Posterior cingulate gyrus (tissue), 11 donors: ENCODE measurements at regions not wholly inside any gene's neighbourhood (a gene's known extent, or its start where the extent isn't known, plus 50 kb on each side); places are given as distances from the start of the nearest gene placed in this dataset.
A peak's percentile ranks its signal among the peaks of the same experiment; 100 is the strongest.

Source experiments
- DNase-seq, 10 donors: peaks; one replicate each; pipeline versions ENCODE4 v3.0.0 to v3.0.0-alpha.2; 2020 to 2021; ENCODE audit warnings: mixed read lengths in 3 of 10
- intact Hi-C: fragments of 100-400 bp; cut with DNase I; formaldehyde crosslinking; loops from one replicate; pipeline ENCODE4 v1.15.1; 2023

DNA sequence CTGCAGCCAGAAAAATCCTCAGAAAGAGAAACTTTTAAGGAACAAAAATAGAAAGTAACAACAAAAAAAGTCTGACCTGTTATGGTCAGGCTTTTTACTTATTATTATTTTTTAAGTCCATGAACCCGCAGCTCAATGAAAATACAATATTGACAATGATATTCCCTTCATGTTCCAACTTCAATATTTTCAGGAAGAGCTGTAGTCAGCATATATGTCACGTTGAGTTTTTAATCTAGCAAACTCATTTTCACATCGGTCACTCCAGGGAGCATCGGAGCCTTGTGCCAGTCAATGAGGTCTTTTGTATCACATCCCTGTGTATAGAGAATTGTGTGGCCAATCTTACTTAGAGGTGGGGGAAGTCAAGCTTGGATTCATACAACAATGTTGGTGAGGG lies 568.4 kb upstream of the GCFC2 start:
- intact Hi-C loops: no loop called here
- DNase-seq: no peak

DNA sequence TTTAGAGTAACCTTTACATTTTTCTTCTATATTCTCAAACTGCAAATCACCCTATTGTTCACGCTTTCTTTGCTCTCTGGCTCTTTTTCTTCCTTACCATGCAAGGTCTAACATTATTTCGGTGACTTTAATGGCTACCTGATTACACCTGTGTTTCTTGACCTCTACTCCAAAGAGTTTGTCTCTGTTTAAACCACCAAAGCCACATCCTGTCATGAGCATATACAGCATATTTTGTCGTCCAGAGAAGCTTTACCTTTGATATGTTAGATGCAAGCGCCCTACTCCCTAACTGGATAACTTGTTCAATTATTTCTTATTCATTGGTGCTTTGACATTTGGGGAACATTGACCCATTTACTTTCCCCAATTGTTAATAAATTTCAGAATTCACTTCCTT lies 565.1 kb upstream of the GCFC2 start:
- DNase-seq: no peak
- intact Hi-C loops: no loop called here

DNA sequence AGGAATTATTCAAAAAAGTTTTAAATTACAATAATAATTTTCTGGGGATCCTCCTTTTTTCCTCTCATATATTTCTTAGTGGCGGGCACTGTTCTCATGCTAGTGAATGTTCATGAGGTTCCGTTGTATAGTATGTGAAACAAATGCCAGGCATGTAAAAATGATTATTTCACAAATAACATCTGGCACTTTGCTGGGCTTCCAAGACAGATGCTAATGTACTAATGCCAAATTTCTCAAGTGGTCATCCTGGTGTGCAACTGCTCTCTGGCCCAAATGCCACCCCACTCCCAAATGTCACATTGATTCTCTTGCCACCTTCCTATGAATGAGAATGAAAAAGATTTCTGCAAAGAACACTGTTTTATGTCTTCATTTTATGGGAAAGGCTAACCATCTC lies 564.0 kb upstream of the GCFC2 start:
- no peak for DNase-seq
- intact Hi-C loops: no loop called here

DNA sequence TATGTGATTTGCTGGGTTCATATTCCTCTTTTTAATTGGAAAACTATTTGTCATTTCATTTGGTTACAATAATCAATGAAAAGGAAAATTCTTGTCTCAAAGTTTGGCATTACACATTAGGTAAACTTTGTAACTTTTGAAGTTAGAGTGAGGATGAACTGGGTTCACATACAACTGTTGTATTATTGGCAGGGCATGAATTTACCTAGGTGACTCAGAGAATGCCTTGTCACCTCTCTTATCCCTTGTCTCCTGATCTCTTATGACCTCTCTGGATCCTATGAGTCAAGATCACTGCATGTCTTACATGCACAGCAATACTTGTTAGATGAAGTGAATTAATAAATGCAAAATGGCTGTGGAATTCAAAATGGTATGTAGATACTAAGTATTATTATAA lies 563.4 kb upstream of the GCFC2 start:
- intact Hi-C loops: no loop called here
- no peak for DNase-seq

DNA sequence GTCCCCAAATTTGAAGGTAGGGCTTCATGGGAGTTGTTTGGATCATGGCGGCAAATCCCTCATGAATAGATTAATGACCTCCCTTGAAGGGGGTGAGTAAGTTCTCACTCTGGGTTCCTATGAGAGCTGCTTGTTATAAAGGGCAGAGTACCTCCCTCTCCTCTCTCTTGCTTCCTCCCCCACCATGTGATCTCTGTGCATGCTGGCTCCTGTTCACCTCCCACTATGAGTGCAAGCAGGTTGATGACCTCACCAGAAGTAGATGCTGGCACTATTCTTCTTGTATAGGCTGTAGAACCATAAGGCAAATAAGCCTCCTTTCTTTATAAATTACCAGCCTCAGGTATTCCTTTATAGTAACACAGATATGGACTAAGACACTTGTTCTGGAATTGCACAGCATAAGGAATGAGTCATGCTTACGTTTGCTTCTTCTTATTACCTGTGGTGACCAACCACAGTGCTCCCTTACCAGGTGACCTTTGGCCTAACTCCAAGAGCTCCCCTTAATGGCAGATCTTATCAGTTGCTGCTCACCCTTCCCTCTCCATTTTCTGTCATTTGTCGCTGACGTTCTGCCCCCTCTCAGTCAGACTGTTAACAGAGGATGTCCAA lies 559.5 kb upstream of the GCFC2 start:
- intact Hi-C loops: no loop called here
- no peak for DNase-seq

DNA sequence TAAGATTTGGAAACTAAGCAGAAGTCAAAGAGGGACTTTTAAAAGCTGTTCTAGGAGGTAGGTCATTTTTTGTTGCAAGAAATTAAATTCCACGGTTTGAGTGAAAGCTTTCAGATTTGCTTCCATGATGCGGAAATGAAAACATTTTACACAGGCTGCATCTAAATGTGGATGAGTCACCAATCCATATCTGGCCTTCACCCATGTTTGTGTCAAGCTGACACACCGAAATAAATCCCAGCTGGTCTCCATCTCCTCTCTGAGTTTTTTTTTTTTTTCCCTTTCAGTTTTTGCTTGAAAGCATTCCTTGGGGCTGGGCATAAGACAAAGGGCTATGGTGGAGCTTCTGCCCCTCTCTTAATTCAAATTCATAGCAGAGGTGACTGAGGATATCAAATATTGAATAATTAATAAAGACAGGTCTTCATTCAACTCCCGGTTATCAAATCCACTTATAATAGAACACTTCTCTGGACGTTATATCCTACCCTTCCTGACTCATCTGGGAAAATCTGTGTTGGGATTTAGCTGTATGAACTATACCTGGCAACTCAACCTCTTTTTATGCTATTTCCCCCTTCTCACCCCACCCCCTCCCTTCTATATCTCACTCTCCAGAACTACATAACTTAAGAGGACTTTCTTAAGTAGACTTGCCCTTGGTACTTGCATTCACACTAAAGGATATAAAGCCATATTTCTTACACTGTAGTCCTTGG lies 558.3 kb upstream of the GCFC2 start:
- DNase-seq: no peak
- intact Hi-C loops: no loop called here

DNA sequence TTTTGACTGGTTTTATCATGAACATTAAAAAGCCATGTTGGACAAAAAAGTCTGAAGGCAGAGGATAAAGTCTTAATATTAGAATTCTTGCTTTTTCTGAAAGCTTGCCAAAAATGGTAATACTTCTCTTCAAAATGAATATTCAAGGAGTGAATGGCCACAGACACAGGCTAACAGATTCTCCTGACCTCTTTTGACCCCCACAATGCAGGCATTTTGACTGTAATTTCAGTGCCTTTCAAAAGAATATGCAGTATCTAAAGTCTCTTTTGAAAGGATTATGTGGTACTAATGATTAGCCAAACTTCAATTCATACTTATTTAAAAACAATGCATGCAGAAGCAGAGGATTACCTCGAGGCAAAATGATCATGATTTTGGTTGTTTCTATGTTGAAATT lies 557.8 kb upstream of the GCFC2 start:
- no peak for DNase-seq
- intact Hi-C loops: no loop called here

DNA sequence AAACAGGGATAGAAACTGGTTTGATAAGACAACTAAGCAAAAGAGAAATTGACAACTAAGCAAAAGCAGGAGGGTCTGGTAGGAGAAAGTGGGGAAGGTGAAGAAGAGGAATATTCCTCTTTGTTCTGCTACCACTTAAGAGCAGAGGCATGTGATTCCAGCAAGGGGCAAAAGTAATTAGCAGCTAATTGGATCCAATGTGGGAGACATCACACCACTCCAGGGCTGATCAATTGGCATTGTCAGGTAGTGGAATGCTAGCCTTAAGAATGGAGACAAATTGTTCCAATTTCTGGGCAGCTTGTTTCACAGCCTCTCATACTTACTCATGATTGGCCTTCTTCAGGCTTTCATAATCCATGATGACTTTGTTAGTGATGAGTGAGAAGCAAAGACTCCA lies 547.1 kb upstream of the GCFC2 start:
- no peak for DNase-seq
- intact Hi-C loops: no loop called here

DNA sequence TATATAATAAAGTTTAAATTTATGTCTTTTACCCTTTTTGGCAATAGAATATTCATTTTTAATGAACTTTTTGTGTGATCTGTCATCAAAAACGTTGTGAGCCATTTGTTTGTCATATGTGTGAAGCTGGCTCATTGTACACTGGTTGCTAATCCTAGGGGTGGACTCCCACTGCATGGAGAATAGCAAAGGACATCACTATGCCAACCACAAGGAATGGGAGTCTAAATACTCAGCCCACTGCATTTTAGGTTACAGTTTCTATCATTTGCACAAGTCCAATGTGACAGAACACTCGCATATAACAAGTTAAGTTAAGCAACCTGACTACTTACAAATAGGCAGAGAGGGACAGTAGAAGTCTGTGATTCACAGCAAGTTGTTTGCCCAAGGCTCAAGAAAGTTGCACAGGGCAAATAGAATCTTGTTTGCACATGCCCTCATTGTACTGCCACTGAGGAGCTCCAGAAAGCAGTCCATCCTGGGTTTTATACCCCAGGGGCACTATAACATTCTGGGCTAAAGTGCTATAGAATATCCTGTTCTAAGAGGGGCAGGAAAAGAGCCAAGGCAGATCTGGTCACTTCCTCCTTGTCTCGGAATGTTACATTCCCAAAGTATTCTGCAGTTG lies 545.9 kb upstream of the GCFC2 start:
- intact Hi-C loops: no loop called here
- DNase-seq: no peak

DNA sequence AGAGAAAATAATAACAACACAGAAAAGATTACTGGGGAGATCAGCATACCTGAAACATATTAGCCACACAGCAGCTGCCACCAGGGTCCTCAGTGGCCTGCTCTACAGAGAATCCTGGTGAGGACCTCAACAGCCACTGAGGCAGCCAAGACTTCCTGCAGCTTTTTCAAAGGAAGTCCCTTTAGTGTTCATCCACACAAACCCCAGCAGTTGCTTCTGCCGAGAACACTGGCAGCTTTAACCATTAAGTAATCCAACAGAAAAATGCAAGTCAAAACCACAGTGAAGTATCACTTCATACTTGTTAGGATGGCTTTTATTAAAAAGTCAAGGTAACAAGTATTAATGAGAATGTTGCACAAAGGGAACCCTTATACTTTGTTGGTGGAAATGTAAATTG lies 542.0 kb upstream of the GCFC2 start:
- intact Hi-C loops: no loop called here
- DNase-seq: no peak

DNA sequence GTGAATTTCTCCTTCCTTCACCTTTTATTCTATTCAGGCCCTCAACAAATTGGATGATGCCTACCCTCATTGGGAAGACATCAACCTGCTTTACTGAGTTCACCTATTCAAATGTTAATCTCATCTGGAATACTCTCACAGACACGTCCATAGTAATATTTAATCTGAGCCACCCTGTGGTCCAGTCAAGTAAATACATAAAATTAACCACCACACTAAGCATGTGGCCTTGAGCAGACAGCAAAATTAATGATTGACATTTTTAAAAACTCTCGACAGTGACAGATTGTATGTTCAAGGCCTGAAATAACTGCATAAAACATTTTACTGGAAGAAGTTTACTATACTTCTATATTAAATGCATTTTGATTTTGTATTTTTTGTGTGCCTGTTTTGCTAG lies 540.6 kb upstream of the GCFC2 start:
- no peak for DNase-seq

DNA sequence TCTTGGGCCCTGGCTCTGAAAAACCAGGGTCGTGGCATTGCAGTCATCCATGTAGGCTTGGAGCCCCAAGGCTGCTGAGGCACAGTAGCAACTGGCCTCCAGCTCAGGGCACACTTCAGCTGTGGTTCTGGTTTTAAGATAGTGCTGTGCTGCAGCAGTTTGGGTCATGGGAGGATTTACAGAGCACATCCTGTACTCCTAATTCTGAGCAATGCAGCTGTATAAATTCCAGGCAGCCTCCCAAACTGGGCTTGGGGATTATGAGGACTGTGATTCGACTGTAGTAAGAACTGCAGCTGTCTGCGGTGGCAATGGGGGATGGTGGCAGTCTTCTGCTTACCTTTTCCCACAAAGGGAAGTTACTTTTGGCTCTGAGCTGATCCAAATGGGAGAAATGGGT lies 536.3 kb upstream of the GCFC2 start:
- DNase-seq: no peak
- intact Hi-C loops: no loop called here

More for the DNA sequence above, 540.6 kb upstream of the GCFC2 start:
- intact Hi-C loops: no loop called here

DNA sequence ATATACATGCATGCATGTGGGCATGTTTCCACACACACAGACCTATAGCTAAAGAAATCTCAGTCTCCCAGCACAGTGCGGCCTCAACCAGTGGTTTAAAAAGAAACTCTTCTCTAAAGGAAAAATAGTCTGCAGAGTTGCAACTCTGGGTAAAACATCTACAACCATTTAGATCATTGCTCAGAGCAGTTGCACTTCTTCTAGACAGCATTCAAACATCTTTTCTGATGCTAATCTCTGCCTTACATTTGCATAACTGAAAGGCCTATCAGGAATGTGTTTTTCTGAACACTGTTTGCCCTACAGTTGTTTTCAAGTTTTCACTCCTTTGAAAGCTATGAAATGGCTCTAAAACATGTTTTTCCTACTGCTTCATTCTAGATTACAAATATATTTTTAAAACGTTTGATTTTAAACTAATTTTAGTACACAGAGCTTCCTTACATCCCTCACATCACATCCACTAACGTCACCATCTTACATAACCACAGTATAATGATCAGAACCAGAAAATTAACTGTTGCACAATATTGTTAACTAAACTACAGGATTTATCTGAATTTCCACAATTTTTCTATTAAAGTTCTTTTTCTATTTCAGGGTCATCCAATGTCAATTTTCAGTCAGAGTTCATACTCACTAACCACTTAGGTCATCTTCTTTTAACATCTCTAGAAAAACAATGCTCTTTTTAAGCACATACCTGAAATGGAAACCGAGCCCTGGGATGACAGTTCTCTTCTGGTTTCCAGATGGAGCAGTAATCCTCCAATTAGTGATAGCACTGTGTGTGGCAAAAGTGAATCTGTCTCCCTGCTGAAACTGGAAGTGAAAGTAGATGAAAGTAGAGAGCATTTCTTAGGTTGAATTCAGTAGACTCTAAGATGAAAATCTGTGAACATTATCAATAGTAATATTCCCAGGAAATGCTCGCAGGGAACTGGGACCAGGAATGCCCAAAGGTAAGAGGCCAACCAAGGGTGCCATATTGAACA lies 501.6 kb upstream of the GCFC2 start:
- no peak for DNase-seq
- intact Hi-C loops: no loop called here

DNA sequence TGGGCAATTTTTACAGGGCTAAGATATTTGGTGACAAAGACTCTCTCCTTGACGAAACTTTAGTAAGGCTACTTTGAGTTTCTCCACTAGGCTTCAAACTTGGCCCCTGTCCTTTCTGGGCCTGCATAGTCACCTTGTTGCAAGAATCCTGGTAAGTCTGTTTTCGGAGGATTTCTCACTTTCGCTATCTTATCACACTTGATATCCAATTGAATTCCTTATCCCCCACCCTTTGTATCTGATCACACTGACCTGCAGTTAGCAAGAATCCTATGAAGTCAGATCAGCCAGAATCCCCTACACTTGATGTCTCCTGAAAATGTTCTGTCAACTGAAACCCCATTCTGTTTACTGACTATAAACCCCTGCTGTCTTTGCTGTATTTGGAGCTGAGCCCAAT lies 499.8 kb upstream of the GCFC2 start:
- intact Hi-C loops: no loop called here
- no peak for DNase-seq

DNA sequence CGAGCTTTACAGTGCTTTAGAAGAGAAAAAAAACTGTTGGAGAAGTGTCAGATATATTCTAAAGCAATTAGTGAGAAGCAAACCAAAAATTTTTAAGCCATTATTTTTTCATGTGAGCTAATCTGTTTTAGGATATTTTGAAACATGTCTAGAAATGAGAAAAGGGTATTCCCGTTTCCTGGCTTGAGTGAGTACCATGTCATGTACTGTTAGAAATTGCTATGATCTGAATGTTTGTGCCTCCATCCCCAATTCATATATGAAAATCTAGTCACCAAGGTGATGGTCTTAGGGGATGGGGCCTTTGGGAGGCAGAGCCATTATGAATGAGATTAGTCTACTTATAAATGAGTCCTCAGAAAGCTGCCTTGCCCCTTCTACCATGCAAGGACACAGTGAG lies 493.3 kb upstream of the GCFC2 start:
- no peak for DNase-seq
- intact Hi-C loops: no loop called here

DNA sequence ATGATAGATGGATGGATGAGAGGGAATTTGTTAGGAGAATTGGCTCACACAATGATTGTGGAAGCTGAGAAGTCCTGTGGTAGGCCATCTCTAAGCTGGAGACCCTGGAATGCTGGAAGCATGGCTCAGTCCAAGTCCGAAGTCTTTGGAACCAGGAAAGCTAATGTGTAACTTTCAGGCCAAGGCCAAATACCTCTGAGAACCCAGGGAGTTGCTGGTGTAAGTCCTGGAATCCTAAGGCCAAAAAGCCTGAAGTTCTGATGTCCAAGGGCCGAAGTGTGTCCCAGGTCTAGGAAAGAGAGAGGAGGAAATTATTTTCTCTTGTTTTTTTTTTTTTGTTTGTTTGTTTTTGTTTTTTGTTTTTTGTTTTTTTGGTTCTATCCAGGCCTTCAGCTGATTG lies 492.2 kb upstream of the GCFC2 start:
- no peak for DNase-seq
- intact Hi-C loops: no loop called here

DNA sequence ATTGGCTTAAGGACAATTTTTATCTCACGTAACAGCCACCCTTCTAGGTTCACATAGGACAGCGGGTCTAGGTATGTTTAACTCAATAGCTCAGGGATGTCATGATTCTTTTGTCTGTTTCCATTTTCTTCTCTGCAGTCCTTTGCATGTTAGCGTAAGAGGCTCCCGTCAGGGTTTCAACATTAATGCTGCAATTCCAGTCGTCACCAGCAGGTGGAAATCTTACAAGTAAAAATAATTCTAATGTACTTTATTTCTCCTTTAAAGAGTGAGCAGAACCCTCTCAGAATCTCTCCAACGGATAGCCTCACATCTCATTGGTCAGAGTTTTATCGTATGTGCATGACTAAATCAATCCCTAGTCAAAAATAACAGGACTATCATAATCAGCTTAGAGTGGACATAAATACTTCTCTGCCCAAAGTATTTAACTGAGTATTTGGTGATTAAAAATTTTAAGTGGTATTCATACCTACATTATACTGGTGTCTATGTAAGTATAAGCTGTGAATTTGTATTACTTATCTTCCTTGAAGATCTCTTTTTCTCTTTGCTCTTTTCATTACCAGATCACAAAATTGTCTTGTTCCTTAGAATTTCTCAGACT lies 487.2 kb upstream of the GCFC2 start:
- intact Hi-C loops: loop anchor here (5.0 kb wide), 1 partner anchor 399 kb away; no protein-coding TSS in a partner anchor
- peak in 3 of 10 donors; percentile 20 to 57 (median 56) for DNase-seq

DNA sequence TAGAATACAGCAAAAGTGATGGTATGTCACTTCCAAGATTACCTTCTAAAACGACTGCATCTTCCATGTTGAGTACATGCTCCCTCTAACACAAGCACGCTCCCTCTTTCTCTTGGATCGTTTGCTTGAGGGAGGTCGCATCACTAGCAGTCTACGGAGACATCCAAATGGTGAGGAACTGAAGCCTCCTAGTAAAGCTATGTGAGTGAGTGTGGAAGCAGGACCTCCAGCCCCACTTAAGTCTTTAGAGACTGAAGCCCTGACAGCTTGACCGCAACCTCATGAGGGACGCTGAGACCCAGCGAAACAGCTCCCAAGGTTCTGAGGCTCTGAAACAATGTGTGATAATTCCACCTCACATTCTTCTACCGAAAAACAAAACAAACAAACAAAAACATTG lies 486.7 kb upstream of the GCFC2 start:
- no peak for DNase-seq
- intact Hi-C loops: loop anchor here (5.0 kb wide), 1 partner anchor 400 kb away; no protein-coding TSS in a partner anchor

DNA sequence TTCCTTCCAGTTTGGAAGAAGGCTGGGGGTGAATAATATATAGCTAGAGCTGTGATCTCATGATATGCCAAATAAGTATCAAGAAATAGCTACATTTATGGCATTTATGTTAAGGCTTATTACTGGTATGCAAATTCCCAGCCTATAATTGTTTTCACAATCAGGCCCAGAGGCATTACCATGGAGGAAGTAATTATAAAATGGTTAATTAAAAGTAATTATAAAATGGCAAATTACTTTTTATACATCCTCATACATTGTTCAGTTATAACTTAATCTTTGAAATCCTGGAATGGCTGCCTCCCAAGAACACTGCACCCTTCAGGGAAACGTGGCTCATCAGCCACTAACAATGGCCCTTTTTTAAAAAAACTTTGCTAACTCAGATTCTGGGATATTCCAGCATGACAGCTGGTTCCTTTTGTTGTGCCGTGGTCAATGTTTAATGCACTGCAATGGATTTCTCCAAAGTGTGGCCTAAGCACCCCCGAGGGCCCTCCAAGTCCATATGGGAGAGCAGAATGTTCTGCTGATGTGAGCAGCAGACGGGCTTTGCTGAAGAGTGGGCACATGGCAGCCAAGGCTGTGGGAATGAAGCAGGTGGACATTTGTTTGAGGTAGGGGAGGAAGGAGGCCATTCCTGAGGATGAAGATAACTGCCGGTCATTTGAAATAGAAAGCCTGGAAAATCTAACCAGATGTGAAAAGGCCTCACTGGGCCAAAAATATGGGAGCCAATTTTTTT lies 483.5 kb upstream of the GCFC2 start:
- intact Hi-C loops: no loop called here
- peak in 1 of 10 donors; percentile 34 for DNase-seq

DNA sequence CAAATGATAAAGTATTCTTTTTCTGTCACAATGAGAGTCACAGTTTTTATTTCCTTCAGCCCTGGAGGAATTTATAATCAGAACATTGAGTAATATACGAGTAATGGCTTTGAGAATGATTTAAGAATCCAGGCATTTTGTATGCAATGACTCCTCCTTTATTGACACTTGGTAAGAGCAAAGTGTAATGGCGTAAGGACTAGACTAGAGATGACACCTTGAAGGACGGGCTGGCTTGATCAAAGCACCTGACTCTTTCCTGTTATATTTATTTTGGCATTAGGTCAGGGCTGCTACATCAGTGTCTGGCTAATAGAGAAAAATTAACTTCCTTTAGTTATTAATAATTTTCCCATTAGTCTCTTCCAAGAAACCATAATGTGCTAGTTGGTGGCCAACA lies 482.4 kb upstream of the GCFC2 start:
- intact Hi-C loops: no loop called here
- no peak for DNase-seq
